Osteoblast (primary cell): ENCODE measurements at regions not wholly inside any gene's neighbourhood (a gene's known extent, or its start where the extent isn't known, plus 50 kb on each side); places are given as distances from the start of the nearest gene placed in this dataset.
"Not testable (repeated sequence)": the region's sequence is repeated elsewhere in the genome, so short reads cannot be mapped to it uniquely, and the experiment has no call there.

Experiments used
- DNase-seq: peaks from one replicate; pipeline ENCODE4 v3.0.0; 2011; ENCODE audit warnings: low spot score, mixed read lengths; ENCODE audit not compliant: insufficient read length; ENCODE audit errors: missing footprints
- H2AFZ ChIP-seq: 2 replicates; pipeline ENCODE4 v1.6.0; 2011; ENCODE audit warnings: mild to moderate bottlenecking, low read length
- H3K27ac ChIP-seq: 2 replicates; pipeline ENCODE4 v1.5.1; 2011; ENCODE audit warnings: mild to moderate bottlenecking, low read depth, low read length, moderate library complexity
- H3K27me3 ChIP-seq: 2 replicates; pipeline ENCODE4 v1.6.0; 2012; ENCODE audit warnings: mild to moderate bottlenecking, control low read depth, inconsistent platforms, low read length, moderate library complexity; ENCODE audit not compliant: insufficient read depth
- H3K36me3 ChIP-seq: 2 replicates; pipeline ENCODE4 v1.5.1; 2011; ENCODE audit warnings: mild to moderate bottlenecking, low read length, control low read depth, moderate library complexity; ENCODE audit not compliant: insufficient read depth
- H3K4me1 ChIP-seq: 2 replicates; pipeline ENCODE4 v1.5.1; 2011; ENCODE audit warnings: mild to moderate bottlenecking, low read length, control low read depth, moderate library complexity; ENCODE audit not compliant: insufficient read depth
- H3K4me2 ChIP-seq: 2 replicates; pipeline ENCODE4 v1.6.0; 2011; ENCODE audit warnings: mild to moderate bottlenecking, low read length; ENCODE audit not compliant: insufficient read depth
- H3K4me3 ChIP-seq: fragments of 200-600 bp; sonication (generic); 3 replicates; pipeline ENCODE4 v1.5.1; 2012; ENCODE audit warnings: mild to moderate bottlenecking, low read length, inconsistent platforms; ENCODE audit not compliant: insufficient read depth
- H3K79me2 ChIP-seq: 2 replicates; pipeline ENCODE4 v1.6.0; 2012; ENCODE audit warnings: mild to moderate bottlenecking, low read length, control low read depth, inconsistent platforms; ENCODE audit not compliant: insufficient read depth
- H3K9me3 ChIP-seq: 2 replicates; pipeline ENCODE4 v1.5.1; 2011; ENCODE audit warnings: low read depth, low read length, control low read depth
- H4K20me1 ChIP-seq: 2 replicates; pipeline ENCODE4 v1.6.0; 2012; ENCODE audit warnings: mild to moderate bottlenecking, low read length, control low read depth; ENCODE audit not compliant: insufficient read depth
- TF ChIP-seq, protein P1 (sequence below): IDR thresholded peaks from 2 replicates; pipeline ENCODE4 v1.5.1; 2011; ENCODE audit warnings: mild to moderate bottlenecking, low read depth, low read length, moderate library complexity; ENCODE audit errors: extremely low read depth

DNA sequence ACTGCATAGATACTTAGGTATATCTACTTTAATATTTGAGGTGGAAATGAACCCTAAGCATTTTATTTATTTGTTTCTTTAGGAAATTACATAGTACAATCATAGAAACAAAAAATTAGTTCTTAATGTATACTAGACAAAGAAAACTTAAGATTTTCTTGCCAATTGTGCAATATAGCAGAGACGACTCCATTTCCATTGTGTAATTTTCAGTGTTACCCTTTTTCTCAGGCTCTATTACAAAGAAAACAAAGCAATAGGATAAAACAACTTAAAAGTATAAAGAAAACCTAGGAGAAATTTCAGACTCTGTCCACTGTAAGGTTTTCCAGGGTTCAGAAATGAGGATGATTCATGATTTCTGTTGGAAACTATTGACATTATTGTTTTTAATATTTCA lies 89.0 kb upstream of the SERTAD2 start:
- Histone ChIP-seq H3K79me2 (peaks cover 86% of the 10 kb centered on the region), H3K27me3 (no peaks in the 10 kb centered on the region), H4K20me1 (no peaks in the 10 kb centered on the region), H3K36me3 (no peaks in the 10 kb centered on the region), H3K27ac (peak overlapping the region; percentile 13), H2AFZ (no peak overlapping the region), H3K4me2 (no peak overlapping the region), H3K9me3 (no peaks in the 10 kb centered on the region), H3K4me1 (peaks cover 23% of the 10 kb centered on the region), H3K4me3 (no peak overlapping the region)
- no peak for DNase-seq
- TF ChIP-seq, protein P1, sequence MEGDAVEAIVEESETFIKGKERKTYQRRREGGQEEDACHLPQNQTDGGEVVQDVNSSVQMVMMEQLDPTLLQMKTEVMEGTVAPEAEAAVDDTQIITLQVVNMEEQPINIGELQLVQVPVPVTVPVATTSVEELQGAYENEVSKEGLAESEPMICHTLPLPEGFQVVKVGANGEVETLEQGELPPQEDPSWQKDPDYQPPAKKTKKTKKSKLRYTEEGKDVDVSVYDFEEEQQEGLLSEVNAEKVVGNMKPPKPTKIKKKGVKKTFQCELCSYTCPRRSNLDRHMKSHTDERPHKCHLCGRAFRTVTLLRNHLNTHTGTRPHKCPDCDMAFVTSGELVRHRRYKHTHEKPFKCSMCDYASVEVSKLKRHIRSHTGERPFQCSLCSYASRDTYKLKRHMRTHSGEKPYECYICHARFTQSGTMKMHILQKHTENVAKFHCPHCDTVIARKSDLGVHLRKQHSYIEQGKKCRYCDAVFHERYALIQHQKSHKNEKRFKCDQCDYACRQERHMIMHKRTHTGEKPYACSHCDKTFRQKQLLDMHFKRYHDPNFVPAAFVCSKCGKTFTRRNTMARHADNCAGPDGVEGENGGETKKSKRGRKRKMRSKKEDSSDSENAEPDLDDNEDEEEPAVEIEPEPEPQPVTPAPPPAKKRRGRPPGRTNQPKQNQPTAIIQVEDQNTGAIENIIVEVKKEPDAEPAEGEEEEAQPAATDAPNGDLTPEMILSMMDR: no peak

DNA sequence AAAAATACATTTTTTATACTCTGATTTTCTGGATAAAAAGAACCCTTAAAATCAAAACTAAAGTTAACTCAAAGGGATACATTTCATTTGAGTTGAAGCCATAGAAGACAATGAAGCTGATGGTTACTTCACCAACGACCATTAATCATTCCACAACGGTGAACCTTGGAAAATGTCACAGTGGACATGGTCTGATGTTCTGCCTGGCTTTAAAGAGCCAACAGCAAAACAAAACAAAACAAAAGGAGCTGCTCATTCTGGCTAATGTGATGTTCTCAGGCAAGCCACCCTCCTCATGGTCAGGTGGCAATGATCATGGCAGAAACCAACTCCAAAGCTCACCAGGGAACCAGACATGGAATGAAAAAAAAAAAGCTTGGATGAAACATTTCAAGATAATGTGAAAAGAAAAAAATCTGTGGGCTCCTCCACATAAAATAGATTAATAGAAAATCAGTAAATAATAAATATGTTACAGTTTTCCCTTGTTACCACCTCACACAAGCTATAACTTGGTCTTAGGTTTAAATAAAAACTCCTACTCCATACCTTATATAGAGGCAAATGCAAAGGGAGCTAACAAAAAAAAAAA lies 90.1 kb upstream of the SERTAD2 start:
- H3K27ac ChIP-seq: no peak overlapping the region

DNA sequence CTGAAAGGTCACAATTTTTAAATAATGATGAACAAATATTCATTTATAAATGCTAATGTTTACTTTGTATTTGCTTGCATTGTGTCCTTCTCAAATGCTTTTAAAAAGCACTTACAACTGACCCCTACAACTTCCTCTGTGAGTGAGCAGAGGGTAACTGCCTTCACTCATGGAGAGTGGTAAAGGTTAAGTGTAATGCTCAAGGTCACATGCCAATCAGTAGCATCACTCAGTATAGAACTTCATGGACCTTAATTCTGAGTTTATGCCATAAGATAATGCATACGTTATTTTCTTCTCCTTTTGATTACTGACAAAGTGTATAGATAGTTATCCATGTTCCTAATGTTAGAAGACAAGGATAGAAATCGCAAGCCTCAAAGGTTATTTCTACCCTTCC lies 91.8 kb upstream of the SERTAD2 start:
- DNase-seq: no peak
- no peaks in the 10 kb centered on the region for H3K9me3 ChIP-seq
- no peaks in the 10 kb centered on the region for H3K36me3 ChIP-seq
- H4K20me1 ChIP-seq: no peaks in the 10 kb centered on the region
- H3K4me1 ChIP-seq: peaks cover 40% of the 10 kb centered on the region
- H3K4me2 ChIP-seq: peak overlapping the region; percentile 10
- peaks cover 91% of the 10 kb centered on the region for H3K79me2 ChIP-seq
- TF ChIP-seq, protein P1: no peak
- no peaks in the 10 kb centered on the region for H3K27me3 ChIP-seq
- no peak overlapping the region for H3K4me3 ChIP-seq
- no peak overlapping the region for H2AFZ ChIP-seq
- no peak overlapping the region for H3K27ac ChIP-seq

More for the DNA sequence above, 90.1 kb upstream of the SERTAD2 start:
- no peaks in the 10 kb centered on the region for H3K9me3 ChIP-seq
- H2AFZ ChIP-seq: no peak overlapping the region
- no peak overlapping the region for H3K4me3 ChIP-seq
- no peaks in the 10 kb centered on the region for H3K27me3 ChIP-seq
- H3K4me2 ChIP-seq: no peak overlapping the region
- peaks cover 86% of the 10 kb centered on the region for H3K79me2 ChIP-seq
- DNase-seq: no peak
- H4K20me1 ChIP-seq: no peaks in the 10 kb centered on the region
- TF ChIP-seq, protein P1: no peak
- no peaks in the 10 kb centered on the region for H3K36me3 ChIP-seq
- H3K4me1 ChIP-seq: peaks cover 32% of the 10 kb centered on the region

DNA sequence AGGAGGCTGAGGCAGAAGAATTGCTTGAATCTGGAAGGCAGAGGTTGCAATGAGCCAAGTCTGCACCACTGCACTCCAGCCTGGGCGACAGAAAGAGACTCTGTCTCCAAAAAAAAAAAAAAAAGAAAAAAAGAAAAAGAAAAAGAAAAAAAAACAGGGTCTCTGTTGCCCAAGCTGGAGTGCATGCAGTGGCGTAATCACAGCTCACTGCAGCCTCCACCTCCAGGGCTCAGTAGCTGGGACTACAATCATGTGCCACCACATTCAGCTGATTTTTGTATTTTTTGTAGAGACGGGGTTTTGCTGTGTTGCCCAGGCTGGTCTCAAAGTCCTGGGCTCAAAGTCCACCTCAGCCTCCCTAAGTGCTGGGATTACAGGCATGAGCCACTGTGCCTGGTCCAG lies 94.0 kb upstream of the SERTAD2 start:
- not testable (repeated sequence) for H3K27me3 ChIP-seq, DNase-seq, H4K20me1 ChIP-seq, H3K4me3 ChIP-seq, H2AFZ ChIP-seq, H3K9me3 ChIP-seq, H3K36me3 ChIP-seq
- Histone ChIP-seq H3K4me1 (peaks cover 51% of the 10 kb centered on the region), H3K79me2 (peaks cover 74% of the 10 kb centered on the region), H3K27ac (peak overlapping the region; percentile 2), H3K4me2 (peak overlapping the region; percentile 99)
